Spleen (tissue), 11 donors: ENCODE measurements at regions not wholly inside any gene's neighbourhood (a gene's known extent, or its start where the extent isn't known, plus 50 kb on each side); places are given as distances from the start of the nearest gene placed in this dataset.

Source experiments
- DNase-seq: peaks from one replicate; pipeline ENCODE4 v3.0.0-alpha.2; 2020
- H3K27ac ChIP-seq, 8 donors: fragments of 200-600 bp; sonication (generic) in 7 of 8; 1 replicate in 4 of 8; 2 replicates in 4 of 8; pipeline versions ENCODE4 v1.5.0 to v1.8.0; 2016 to 2021; ENCODE audit warnings: inconsistent platforms in 4 of 8, mild to moderate bottlenecking in 4 of 8, moderate library complexity in 1 of 8
- H3K27me3 ChIP-seq, 7 donors: fragments of 200-600 bp; sonication (generic) in 6 of 7; replicated peaks in 1 of 7; 1 replicate in 4 of 7; 2 replicates in 3 of 7; pipeline versions ENCODE4 v1.5.0 to v1.8.0; 2016 to 2021; ENCODE audit warnings: inconsistent platforms in 3 of 7, mild to moderate bottlenecking in 1 of 7
- H3K36me3 ChIP-seq, 6 donors: fragments of 200-600 bp; sonication (generic) in 5 of 6; 1 replicate in 4 of 6; 2 replicates in 2 of 6; pipeline versions ENCODE4 v1.5.0 to v1.8.0; 2016 to 2021; ENCODE audit warnings: inconsistent platforms in 2 of 6
- H3K4me1 ChIP-seq, 6 donors: fragments of 200-600 bp; sonication (generic) in 5 of 6; 1 replicate in 3 of 6; 2 replicates in 3 of 6; pipeline versions ENCODE4 v1.5.0 to v1.8.0; 2016 to 2021; ENCODE audit warnings: inconsistent platforms in 3 of 6
- H3K4me3 ChIP-seq, 8 donors: fragments of 200-600 bp; sonication (generic) in 7 of 8; 1 replicate in 4 of 8; 2 replicates in 4 of 8; pipeline versions ENCODE4 v1.5.0 to v1.8.0; 2016 to 2021; ENCODE audit warnings: inconsistent platforms in 4 of 8, mild to moderate bottlenecking in 4 of 8, moderate library complexity in 2 of 8
- H3K9me3 ChIP-seq, 8 donors: fragments of 200-600 bp; sonication (generic) in 7 of 8; 1 replicate in 4 of 8; 2 replicates in 4 of 8; pipeline versions ENCODE4 v1.5.0 to v1.8.0; 2016 to 2021; ENCODE audit warnings: inconsistent platforms in 4 of 8
- CTCF ChIP-seq, 11 experiments: fragments of 200-600 bp in 7 of 11; fragments of 450-650 bp in 4 of 11; sonication (generic) in 4 of 11; IDR thresholded peaks in 8 of 11; conservative IDR thresholded peaks in 3 of 11; 1 replicate in 7 of 11; 2 replicates in 4 of 11; pipeline versions ENCODE4 v1.4.0 to v1.8.0; 2016 to 2021; ENCODE audit warnings: antibody characterized with exemption in 11 of 11, inconsistent platforms in 4 of 11, mild to moderate bottlenecking in 1 of 11
- POLR2A ChIP-seq, 3 donors: fragments of 450-650 bp; IDR thresholded peaks; one replicate each; pipeline ENCODE4 v1.5.1; 2017; ENCODE audit warnings: antibody characterized with exemption in 3 of 3, mild to moderate bottlenecking in 1 of 3
- POLR2AphosphoS5 ChIP-seq, 3 donors: sonication (generic); formaldehyde crosslinking; IDR thresholded peaks; one replicate each; pipeline ENCODE4 v1.5.1; 2017; ENCODE audit warnings: antibody characterized with exemption in 3 of 3
- WGBS, 5 donors: extraction: QIAGEN DNeasy Blood & Tissue Kit in 3 of 5; methylation state at CpG; one replicate each; pipeline versions ENCODE4 v1.1.5 to v1.1.7; 2013 to 2018; 5-methylcytosine and 5-hydroxymethylcytosine counted together
- intact Hi-C: fragments of 100-400 bp; cut with DNase I; formaldehyde crosslinking; loops from one replicate; pipeline ENCODE4 v1.15.0; 2023; ENCODE audit warnings: low total_unique reads
- donor health status: healthy with polysubstance abuse.
- donor health status: DM: no; HTN: no; CAD: no; lungs with moderate emphysema.
- donor health status: DM: no; HTN: no; CAD: no.
- donor health status: Bipolar disorder and iron deficiency.
- donor health status: healthy.
- donor health status: DM: no; HTN: no; CAD: no.
- donor health status: DM: yes; HTN: yes; CAD: no.

GRCh38 chr15:95497634-95498033, 832.9 kb upstream of the NR2F2 start:
- no peak overlapping the region for H3K4me3 ChIP-seq
- DNase-seq, result no peak
- no peaks in the 10 kb centered on the region for H3K36me3 ChIP-seq
- H3K27ac ChIP-seq, result no peak overlapping the region
- 88 to 96% (median 90%) methylated on average over 11 of the region's 11 CpGs for WGBS, 5 donors
- intact Hi-C loops, result no loop called here
- H3K27me3 ChIP-seq, result no peaks in the 10 kb centered on the region
- no peaks in the 10 kb centered on the region for H3K9me3 ChIP-seq
- no peak for TF ChIP-seq POLR2AphosphoS5 (IDR thresholded peaks at IDR 0.05)
- no peaks in the 10 kb centered on the region for H3K4me1 ChIP-seq

- DNase-seq, result no peak
- intact Hi-C loops, result no loop called here
- Histone ChIP-seq H3K9me3 (no peaks in the 10 kb centered on the region), H3K36me3 (no peaks in the 10 kb centered on the region), H3K4me3 (no peak overlapping the region), H3K27me3 (no peaks in the 10 kb centered on the region), H3K27ac (no peak overlapping the region), H3K4me1 (no peaks in the 10 kb centered on the region)
- no peak for TF ChIP-seq POLR2AphosphoS5 (IDR thresholded peaks at IDR 0.05)
- TF ChIP-seq POLR2A (IDR thresholded peaks at IDR 0.05), result no peak
- no peak for TF ChIP-seq CTCF (IDR thresholded peaks at IDR 0.05 in 8 of 11, conservative IDR thresholded peaks at IDR 0.05 in 3 of 11)
Measured at GRCh38 chr15:95498961-95499360, 831.5 kb upstream of the NR2F2 start.

- H3K27ac ChIP-seq, result no peak overlapping the region
- no peak for TF ChIP-seq POLR2A (IDR thresholded peaks at IDR 0.05)
- no peak for TF ChIP-seq POLR2AphosphoS5 (IDR thresholded peaks at IDR 0.05)
- TF ChIP-seq CTCF (IDR thresholded peaks at IDR 0.05 in 8 of 11, conservative IDR thresholded peaks at IDR 0.05 in 3 of 11), result no peak
- DNase-seq, result no peak
- 78 to 83% (median 79%) methylated on average over 3 of the region's 3 CpGs for WGBS, 5 donors
- H3K36me3 ChIP-seq, result no peaks in the 10 kb centered on the region
- no peaks in the 10 kb centered on the region for H3K4me1 ChIP-seq
- intact Hi-C loops, result no loop called here
- no peak overlapping the region for H3K4me3 ChIP-seq
- no peaks in the 10 kb centered on the region for H3K9me3 ChIP-seq
- no peaks in the 10 kb centered on the region for H3K27me3 ChIP-seq
Measured at GRCh38 chr15:95499397-95499796, 831.1 kb upstream of the NR2F2 start.

- intact Hi-C loops, result no loop called here
- no peaks in the 10 kb centered on the region for H3K27me3 ChIP-seq
- no peak for DNase-seq
- no peaks in the 10 kb centered on the region for H3K36me3 ChIP-seq
- no peaks in the 10 kb centered on the region for H3K9me3 ChIP-seq
- TF ChIP-seq CTCF (IDR thresholded peaks at IDR 0.05 in 8 of 11, conservative IDR thresholded peaks at IDR 0.05 in 3 of 11), result no peak
- TF ChIP-seq POLR2A (IDR thresholded peaks at IDR 0.05), result no peak
- no peak for TF ChIP-seq POLR2AphosphoS5 (IDR thresholded peaks at IDR 0.05)
- H3K27ac ChIP-seq, result no peak overlapping the region
- H3K4me3 ChIP-seq, result no peak overlapping the region
- no peaks in the 10 kb centered on the region for H3K4me1 ChIP-seq
Measured at GRCh38 chr15:95501865-95502264, 828.6 kb upstream of the NR2F2 start.

GRCh38 chr15:95503107-95503506, 827.4 kb upstream of the NR2F2 start:
- no peaks in the 10 kb centered on the region for H3K9me3 ChIP-seq
- H3K4me1 ChIP-seq, result no peaks in the 10 kb centered on the region
- intact Hi-C loops, result no loop called here
- H3K4me3 ChIP-seq, result no peak overlapping the region
- no peak overlapping the region for H3K27ac ChIP-seq
- DNase-seq, result no peak
- WGBS, 5 donors, result 60 to 81% (median 70%) methylated on average over 2 of the region's 2 CpGs
- no peaks in the 10 kb centered on the region for H3K27me3 ChIP-seq
- no peaks in the 10 kb centered on the region for H3K36me3 ChIP-seq
- TF ChIP-seq POLR2AphosphoS5 (IDR thresholded peaks at IDR 0.05), result no peak
- TF ChIP-seq CTCF (IDR thresholded peaks at IDR 0.05 in 8 of 11, conservative IDR thresholded peaks at IDR 0.05 in 3 of 11), result no peak
- TF ChIP-seq POLR2A (IDR thresholded peaks at IDR 0.05), result no peak
